Activated naive CD8-positive, alpha-beta T cell treated with anti-CD3 and anti-CD28 coated beads for 36 hours (primary cell): ENCODE measurements at regions not wholly inside any gene's neighbourhood (a gene's known extent, or its start where the extent isn't known, plus 50 kb on each side); places are given as distances from the start of the nearest gene placed in this dataset.
"Not testable (repeated sequence)": the region's sequence is repeated elsewhere in the genome, so short reads cannot be mapped to it uniquely, and the experiment has no call there.

Experiments
- DNase-seq: peaks from one replicate; pipeline ENCODE4 v3.0.0; 2021
- H3K27ac Mint-ChIP-seq: one replicate; pipeline ENCODE4 v1.8.0; 2022; ENCODE audit warnings: mild to moderate bottlenecking, moderate library complexity, mixed read lengths
- H3K27me3 Mint-ChIP-seq: one replicate; pipeline ENCODE4 v1.8.0; 2022; ENCODE audit warnings: mild to moderate bottlenecking, mixed read lengths
- H3K36me3 Mint-ChIP-seq: one replicate; pipeline ENCODE4 v1.8.0; 2021; ENCODE audit warnings: mild to moderate bottlenecking, mixed read lengths
- H3K4me1 Mint-ChIP-seq: one replicate; pipeline ENCODE4 v1.8.0; 2021; ENCODE audit warnings: mixed read lengths
- H3K4me3 Mint-ChIP-seq: one replicate; pipeline ENCODE4 v1.8.0; 2022; ENCODE audit warnings: mild to moderate bottlenecking, moderate library complexity, mixed read lengths
- H3K9me3 Mint-ChIP-seq: one replicate; pipeline ENCODE4 v1.8.0; 2022; ENCODE audit warnings: mixed read lengths

DNA sequence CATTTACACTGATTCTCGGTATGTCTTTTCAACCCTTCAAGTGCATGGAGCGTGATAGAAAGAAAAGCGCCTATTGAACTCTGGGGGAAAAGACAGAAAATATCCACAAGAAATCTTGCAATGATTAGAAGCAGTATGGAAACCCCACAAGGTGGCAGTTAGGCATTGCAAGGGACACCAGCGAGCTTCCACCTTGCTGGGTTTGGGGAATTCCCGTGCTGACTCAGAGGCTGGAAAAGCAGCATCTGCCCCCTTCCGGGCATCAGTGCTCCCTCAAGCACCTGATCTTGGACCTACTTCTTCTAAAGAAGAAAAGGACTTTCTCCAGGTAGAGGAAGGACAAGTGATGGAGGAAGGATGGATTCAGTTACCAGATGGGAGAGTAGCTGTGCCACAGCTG is 73.9 kb upstream of the HMX1 start:
- H3K4me3 Mint-ChIP-seq, DNase-seq, H3K27ac Mint-ChIP-seq, H3K27me3 Mint-ChIP-seq, H3K4me1 Mint-ChIP-seq, H3K36me3 Mint-ChIP-seq, H3K9me3 Mint-ChIP-seq: not testable (repeated sequence)

DNA sequence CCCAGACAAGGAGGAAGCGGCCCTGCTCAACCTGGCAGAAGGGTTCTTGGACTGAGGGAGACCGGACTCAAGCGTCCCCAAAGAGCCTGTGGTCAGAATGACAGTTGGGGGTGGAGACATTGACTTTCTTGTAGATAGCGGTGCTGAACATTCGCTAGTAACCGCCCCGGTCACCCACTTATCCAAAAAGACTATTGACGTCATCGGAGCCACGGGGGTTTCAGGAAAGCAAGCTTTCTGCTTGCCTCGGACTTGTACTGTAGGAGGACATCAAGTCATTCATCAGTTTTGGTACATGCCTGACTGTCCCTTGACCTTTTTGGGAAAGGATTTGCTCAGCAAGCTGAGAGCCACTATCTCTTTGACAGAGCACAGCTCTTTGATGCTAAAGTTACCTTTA is 71.7 kb upstream of the HMX1 start:
- H3K36me3 Mint-ChIP-seq, result not testable (repeated sequence)

GRCh38 chr4:8942088-8942487 is 70.4 kb upstream of the HMX1 start:
- H3K27ac Mint-ChIP-seq, H3K36me3 Mint-ChIP-seq, H3K27me3 Mint-ChIP-seq, H3K4me3 Mint-ChIP-seq, DNase-seq, H3K4me1 Mint-ChIP-seq, H3K9me3 Mint-ChIP-seq: not testable (repeated sequence)

More for the DNA sequence above, 71.7 kb upstream of the HMX1 start:
- H3K9me3 Mint-ChIP-seq, H3K27ac Mint-ChIP-seq, H3K27me3 Mint-ChIP-seq, H3K4me1 Mint-ChIP-seq, DNase-seq, H3K4me3 Mint-ChIP-seq: not testable (repeated sequence)

DNA sequence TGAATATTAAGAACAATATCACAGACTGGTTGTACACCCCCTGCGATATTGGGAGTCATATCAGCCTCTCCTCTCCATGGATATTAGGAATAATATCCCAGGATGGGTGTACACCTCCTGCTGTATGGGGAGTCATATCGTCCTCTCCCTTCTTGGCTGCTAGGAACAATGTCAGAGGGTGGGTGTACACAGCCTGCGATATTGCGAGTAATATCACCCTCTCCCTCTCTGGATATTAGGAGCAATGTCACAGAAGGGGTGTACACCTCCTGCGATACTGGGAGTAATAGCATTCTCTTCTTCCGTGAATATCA is 69.8 kb upstream of the HMX1 start:
- H3K9me3 Mint-ChIP-seq, H3K4me1 Mint-ChIP-seq, DNase-seq, H3K27ac Mint-ChIP-seq, H3K36me3 Mint-ChIP-seq, H3K27me3 Mint-ChIP-seq, H3K4me3 Mint-ChIP-seq: not testable (repeated sequence)

DNA sequence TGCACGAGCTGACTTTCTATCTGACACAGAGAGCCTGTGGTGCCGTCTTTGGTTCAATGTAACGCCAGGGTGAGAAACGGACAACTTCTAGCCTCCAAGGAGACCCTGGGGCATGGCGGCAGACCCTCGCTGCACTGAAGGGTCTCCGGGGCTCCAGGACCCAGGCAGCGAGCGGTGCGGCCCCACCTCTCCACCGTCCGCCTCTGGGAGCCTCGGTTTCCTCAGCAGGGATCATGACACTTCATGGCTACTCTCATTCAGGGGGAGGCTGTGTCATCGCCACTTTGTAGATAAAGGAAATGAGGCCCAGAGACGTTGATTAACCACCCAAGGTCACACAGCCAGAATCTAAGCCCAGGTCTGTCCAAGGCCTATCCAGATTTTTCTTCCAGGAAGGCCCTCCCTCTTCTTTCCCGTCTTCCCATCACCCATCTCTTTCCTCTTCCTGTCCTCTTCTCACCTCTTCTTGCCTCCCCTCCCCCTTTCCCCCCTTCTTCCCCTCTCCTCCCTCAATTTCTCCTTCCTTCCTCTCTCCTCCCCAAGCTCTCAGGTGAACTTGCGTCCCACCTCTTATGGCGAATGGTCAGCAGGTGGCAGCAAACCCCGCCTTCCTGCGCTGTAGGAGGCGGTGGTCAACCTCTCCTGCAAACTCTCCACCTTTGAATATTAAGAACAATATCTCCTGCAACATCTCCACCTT is 69.3 kb upstream of the HMX1 start:
- DNase-seq, result no peak
- Mint-ChIP-seq H3K27me3 (peaks cover 9% of the 10 kb centered on the region), H3K27ac (no peak overlapping the region), H3K9me3 (no peaks in the 10 kb centered on the region), H3K36me3 (no peaks in the 10 kb centered on the region), H3K4me1 (no peaks in the 10 kb centered on the region), H3K4me3 (no peak overlapping the region)

DNA sequence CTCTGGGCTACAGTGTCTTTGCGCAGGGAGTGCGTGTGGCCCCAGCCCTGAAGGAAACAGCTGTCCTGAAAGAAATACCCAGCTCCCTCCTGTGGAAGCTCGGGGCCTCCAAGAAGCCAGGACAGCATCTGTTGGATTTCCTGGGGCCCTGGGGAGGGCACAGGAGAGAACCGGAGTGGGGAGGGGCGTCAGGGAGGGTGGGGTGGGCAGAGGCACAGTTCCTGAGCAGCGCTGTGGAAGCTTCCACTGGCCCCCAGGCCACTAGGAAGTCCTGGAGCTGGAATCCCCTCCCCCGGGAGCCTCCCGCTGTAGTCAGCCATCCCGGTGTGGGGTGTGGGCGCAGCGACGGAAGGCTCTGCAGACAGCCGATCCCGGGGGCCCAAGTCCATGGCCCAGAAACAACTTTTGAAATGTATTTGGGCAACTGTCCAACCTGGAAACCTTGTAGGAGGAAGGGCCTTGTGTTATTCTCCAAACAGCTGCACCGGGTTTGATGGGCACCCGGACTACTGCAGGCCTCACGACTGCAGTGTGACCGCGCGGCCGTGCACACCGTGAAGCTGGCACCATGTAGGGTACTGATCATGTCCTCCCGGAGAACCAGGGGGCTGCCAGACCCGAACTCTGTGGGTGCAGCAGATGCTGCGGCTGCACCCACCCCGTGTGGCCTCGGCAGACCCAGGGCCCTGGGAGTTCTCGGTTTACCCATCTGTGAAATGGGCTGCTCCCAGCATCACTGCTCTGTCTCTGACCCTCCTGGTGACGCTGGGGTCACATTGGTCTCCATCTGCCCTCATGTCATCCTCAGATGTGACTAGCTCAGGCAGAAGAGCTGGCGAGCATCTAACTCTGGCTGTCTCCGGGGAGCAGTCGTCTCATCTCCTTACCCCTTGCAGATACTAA is 68.5 kb upstream of the HMX1 start:
- Mint-ChIP-seq H3K9me3 (no peaks in the 10 kb centered on the region), H3K4me1 (no peaks in the 10 kb centered on the region), H3K27ac (no peak overlapping the region), H3K27me3 (peaks cover 12% of the 10 kb centered on the region), H3K4me3 (no peak overlapping the region), H3K36me3 (no peaks in the 10 kb centered on the region)
- no peak for DNase-seq

GRCh38 chr4:8939160-8939839 is 67.7 kb upstream of the HMX1 start:
- H3K9me3 Mint-ChIP-seq, result no peaks in the 10 kb centered on the region
- no peak for DNase-seq
- H3K27ac Mint-ChIP-seq, result no peak overlapping the region
- H3K4me3 Mint-ChIP-seq, result no peak overlapping the region
- no peaks in the 10 kb centered on the region for H3K4me1 Mint-ChIP-seq
- H3K36me3 Mint-ChIP-seq, result no peaks in the 10 kb centered on the region
- peaks cover 12% of the 10 kb centered on the region for H3K27me3 Mint-ChIP-seq

DNA sequence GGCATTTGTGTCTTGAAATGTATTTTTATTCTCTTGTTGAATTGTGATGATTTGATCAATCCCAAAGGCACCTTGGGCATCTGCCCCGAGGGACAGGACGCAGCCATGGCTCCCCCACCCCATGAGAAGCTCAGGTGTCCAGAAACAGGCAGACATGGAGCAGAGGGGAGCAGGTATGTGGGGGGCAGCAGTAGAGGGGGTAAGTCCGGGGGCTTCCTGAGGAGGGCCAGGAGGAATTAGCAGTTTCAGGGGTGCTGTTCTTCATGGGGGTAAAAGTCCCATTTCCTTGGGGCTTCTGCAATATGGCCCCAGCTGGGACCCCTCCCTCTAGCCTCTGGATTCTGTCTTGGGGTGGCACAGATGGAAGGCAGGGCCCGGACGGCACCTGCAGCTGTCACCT is 67.0 kb upstream of the HMX1 start:
- Mint-ChIP-seq H3K27ac (no peak overlapping the region), H3K4me1 (no peaks in the 10 kb centered on the region), H3K9me3 (no peaks in the 10 kb centered on the region), H3K36me3 (no peaks in the 10 kb centered on the region), H3K27me3 (peaks cover 12% of the 10 kb centered on the region), H3K4me3 (no peak overlapping the region)
- DNase-seq, result no peak

- no peak overlapping the region for H3K4me3 Mint-ChIP-seq
- no peaks in the 10 kb centered on the region for H3K4me1 Mint-ChIP-seq
- no peak overlapping the region for H3K27ac Mint-ChIP-seq
- no peak for DNase-seq
- H3K9me3 Mint-ChIP-seq, result no peaks in the 10 kb centered on the region
- peaks cover 12% of the 10 kb centered on the region for H3K27me3 Mint-ChIP-seq
- no peaks in the 10 kb centered on the region for H3K36me3 Mint-ChIP-seq
These were observed 66.5 kb upstream of the HMX1 start for GRCh38 chr4:8938137-8938536.

GRCh38 chr4:8932884-8933283 is 61.2 kb upstream of the HMX1 start:
- Mint-ChIP-seq H3K4me3 (no peak overlapping the region), H3K27ac (no peak overlapping the region), H3K27me3 (peaks cover 3% of the 10 kb centered on the region), H3K36me3 (no peaks in the 10 kb centered on the region), H3K4me1 (no peaks in the 10 kb centered on the region), H3K9me3 (no peaks in the 10 kb centered on the region)
- no peak for DNase-seq

DNA sequence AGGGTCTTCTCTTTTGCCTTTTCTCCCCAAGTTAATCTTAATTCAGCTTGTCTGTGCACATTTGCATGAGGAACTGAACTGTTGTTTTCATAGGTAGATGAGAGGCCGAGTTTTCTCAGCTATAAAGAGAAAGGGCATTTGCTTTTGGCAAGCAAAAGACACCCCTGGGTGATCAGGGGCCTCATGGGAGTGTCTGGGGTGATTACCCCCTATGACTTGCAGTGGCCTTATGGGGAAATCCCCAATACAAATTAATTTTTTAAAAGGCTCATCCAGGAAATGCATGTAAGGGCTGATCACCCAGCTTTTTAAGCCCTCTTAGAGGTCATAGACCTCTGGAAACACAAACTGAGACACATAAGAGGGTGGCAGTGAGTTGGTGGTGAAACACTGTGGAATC is 56.4 kb upstream of the HMX1 start:
- no peak overlapping the region for H3K27ac Mint-ChIP-seq

GRCh38 chr4:8922481-8922880 is 50.8 kb upstream of the HMX1 start:
- H3K27ac Mint-ChIP-seq, result no peak overlapping the region
- no peaks in the 10 kb centered on the region for H3K4me1 Mint-ChIP-seq
- DNase-seq, result no peak
- peaks cover 33% of the 10 kb centered on the region for H3K27me3 Mint-ChIP-seq
- no peak overlapping the region for H3K4me3 Mint-ChIP-seq
- H3K36me3 Mint-ChIP-seq, result no peaks in the 10 kb centered on the region
- peaks cover 7% of the 10 kb centered on the region for H3K9me3 Mint-ChIP-seq

More for the DNA sequence above, 56.4 kb upstream of the HMX1 start:
- Mint-ChIP-seq H3K27me3 (peaks cover 3% of the 10 kb centered on the region), H3K9me3 (peaks cover 5% of the 10 kb centered on the region), H3K4me3 (no peak overlapping the region), H3K36me3 (no peaks in the 10 kb centered on the region), H3K4me1 (no peaks in the 10 kb centered on the region)
- no peak for DNase-seq

DNA sequence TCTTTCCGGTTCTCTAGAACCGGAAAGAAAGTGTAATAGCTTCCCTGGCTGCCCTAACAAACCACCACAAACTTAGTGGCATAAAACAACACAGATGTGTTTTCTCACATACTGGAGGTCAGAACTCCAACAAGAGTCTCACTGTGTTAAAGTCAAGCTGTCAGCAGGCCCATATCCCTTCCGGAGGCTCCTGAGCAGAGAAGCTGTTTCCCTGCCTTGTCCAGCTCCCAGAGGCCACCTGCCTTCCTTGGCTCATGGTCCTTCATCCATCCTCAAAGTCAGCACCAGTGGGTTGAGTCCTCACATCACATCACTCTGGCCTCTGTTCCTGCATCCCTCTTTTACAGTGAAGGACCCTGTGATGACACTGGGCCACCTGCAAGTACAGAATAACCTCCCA is 49.8 kb upstream of the HMX1 start:
- Mint-ChIP-seq H3K27me3 (peaks cover 33% of the 10 kb centered on the region), H3K9me3 (peaks cover 7% of the 10 kb centered on the region), H3K36me3 (no peaks in the 10 kb centered on the region), H3K27ac (no peak overlapping the region), H3K4me1 (no peaks in the 10 kb centered on the region), H3K4me3 (no peak overlapping the region)
- DNase-seq, result no peak
